Tibial nerve (tissue), 4 donors: ENCODE measurements at regions not wholly inside any gene's neighbourhood (a gene's known extent, or its start where the extent isn't known, plus 50 kb on each side); places are given as distances from the start of the nearest gene placed in this dataset.

Experiments used
- DNase-seq, 2 donors: peaks; one replicate each; pipeline ENCODE4 v3.0.0-alpha.2; 2019; ENCODE audit warnings: low spot score in 2 of 2
- H3K27ac ChIP-seq, 4 donors: fragments of 200-600 bp; sonication (generic) in 3 of 4; one replicate each; pipeline ENCODE4 v1.5.1; 2017 to 2019; ENCODE audit warnings: mild to moderate bottlenecking in 1 of 4
- H3K27me3 ChIP-seq, 2 donors: fragments of 200-600 bp; sonication (generic) in 1 of 2; one replicate each; pipeline versions ENCODE4 v1.5.1 to v1.6.0; 2017 to 2019
- H3K36me3 ChIP-seq, 3 donors: fragments of 200-600 bp; sonication (generic); one replicate each; pipeline ENCODE4 v1.5.1; 2018 to 2019
- H3K4me1 ChIP-seq, 4 donors: fragments of 200-600 bp; sonication (generic) in 3 of 4; one replicate each; pipeline ENCODE4 v1.5.1; 2017 to 2019
- H3K4me3 ChIP-seq, 4 donors: fragments of 200-600 bp; sonication (generic) in 3 of 4; one replicate each; pipeline ENCODE4 v1.5.1; 2017 to 2019; ENCODE audit warnings: mild to moderate bottlenecking in 1 of 4, moderate library complexity in 1 of 4
- H3K9me3 ChIP-seq, 4 donors: fragments of 200-600 bp; sonication (generic) in 3 of 4; one replicate each; pipeline ENCODE4 v1.5.1; 2017 to 2019
- EP300 ChIP-seq, 2 donors: sonication (generic); formaldehyde crosslinking; IDR thresholded peaks; one replicate each; pipeline ENCODE4 v1.6.1; 2017; ENCODE audit warnings: antibody characterized with exemption in 2 of 2, mild to moderate bottlenecking in 1 of 2
- POLR2A ChIP-seq, 2 donors: fragments of 450-650 bp; IDR thresholded peaks; one replicate each; pipeline ENCODE4 v1.6.1; 2017; ENCODE audit warnings: antibody characterized with exemption in 2 of 2, mild to moderate bottlenecking in 2 of 2, moderate library complexity in 2 of 2
- WGBS, 2 donors: methylation state at CpG; one replicate each; pipeline ENCODE4 v1.1.5; 2018; 5-methylcytosine and 5-hydroxymethylcytosine counted together
- TF ChIP-seq, protein P1 (sequence below), 5 experiments: fragments of 200-600 bp in 3 of 5; fragments of 450-650 bp in 2 of 5; sonication (generic) in 3 of 5; IDR thresholded peaks; one replicate each; pipeline ENCODE4 v1.5.1; 2016 to 2019; ENCODE audit warnings: antibody characterized with exemption in 5 of 5, mild to moderate bottlenecking in 3 of 5, moderate library complexity in 2 of 5

DNA sequence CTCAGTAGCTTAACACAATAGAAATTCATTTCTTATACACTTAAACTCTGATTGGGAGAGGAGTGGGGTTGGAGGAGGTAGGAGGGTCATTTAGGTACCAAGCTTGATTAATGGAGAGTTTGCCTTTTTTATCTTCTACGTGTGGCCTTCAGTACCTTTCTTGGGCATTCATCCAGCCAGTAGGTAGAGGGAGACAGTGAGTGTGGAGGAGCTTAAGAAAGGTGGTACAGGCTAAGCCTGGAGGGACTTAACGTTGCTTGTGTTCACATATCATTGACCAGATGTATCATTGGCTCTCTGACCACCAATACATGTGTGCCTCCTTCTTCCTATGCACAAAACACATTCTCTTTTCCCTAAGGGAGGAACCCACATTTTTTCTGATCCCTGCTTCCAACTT is 232.9 kb upstream of the CRY1 start:
- Histone ChIP-seq H3K9me3 (no peaks in the 10 kb centered on the region), H3K27me3 (peaks cover 0 to 18% of the 10 kb centered on the region in 2 donors), H3K4me3 (no peak overlapping the region), H3K27ac (no peak overlapping the region), H3K36me3 (no peaks in the 10 kb centered on the region), H3K4me1 (peaks cover 0 to 5% (median 0%) of the 10 kb centered on the region in 4 donors)
- DNase-seq: no peak
- WGBS, 2 donors: 50 to 58% methylated on average over 2 of the region's 2 CpGs
- TF ChIP-seq, protein P1, sequence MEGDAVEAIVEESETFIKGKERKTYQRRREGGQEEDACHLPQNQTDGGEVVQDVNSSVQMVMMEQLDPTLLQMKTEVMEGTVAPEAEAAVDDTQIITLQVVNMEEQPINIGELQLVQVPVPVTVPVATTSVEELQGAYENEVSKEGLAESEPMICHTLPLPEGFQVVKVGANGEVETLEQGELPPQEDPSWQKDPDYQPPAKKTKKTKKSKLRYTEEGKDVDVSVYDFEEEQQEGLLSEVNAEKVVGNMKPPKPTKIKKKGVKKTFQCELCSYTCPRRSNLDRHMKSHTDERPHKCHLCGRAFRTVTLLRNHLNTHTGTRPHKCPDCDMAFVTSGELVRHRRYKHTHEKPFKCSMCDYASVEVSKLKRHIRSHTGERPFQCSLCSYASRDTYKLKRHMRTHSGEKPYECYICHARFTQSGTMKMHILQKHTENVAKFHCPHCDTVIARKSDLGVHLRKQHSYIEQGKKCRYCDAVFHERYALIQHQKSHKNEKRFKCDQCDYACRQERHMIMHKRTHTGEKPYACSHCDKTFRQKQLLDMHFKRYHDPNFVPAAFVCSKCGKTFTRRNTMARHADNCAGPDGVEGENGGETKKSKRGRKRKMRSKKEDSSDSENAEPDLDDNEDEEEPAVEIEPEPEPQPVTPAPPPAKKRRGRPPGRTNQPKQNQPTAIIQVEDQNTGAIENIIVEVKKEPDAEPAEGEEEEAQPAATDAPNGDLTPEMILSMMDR (IDR thresholded peaks at IDR 0.05): no peak
- TF ChIP-seq EP300 (IDR thresholded peaks at IDR 0.05): no peak
- no peak for TF ChIP-seq POLR2A (IDR thresholded peaks at IDR 0.05)

DNA sequence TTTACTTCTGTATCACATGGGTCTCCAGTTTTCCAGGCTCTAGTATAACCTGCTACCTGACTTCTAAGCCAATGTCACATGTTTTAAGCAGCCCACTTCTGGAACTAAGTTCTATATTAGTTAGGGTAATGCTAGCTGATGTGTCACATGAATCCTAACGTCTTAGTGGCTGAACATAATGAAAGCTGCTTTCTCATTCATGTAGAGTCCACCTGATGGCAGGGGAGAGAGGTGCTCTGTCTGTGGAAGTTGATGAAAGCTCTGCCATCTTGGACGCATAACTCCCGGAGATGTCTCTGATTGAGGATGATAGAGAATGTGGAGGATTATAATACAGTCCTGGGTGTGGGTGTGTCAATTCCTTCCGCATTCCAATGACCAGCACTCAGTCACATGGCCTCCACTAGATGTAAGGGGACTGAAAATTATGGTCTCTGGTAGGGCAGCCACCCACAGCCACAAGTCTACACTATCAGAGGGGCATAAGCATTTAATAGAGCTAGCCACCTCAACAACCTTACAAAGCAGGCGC is 234.4 kb upstream of the CRY1 start:
- H3K36me3 ChIP-seq: no peaks in the 10 kb centered on the region
- 63 to 67% methylated on average over 5 of the region's 5 CpGs for WGBS, 2 donors
- no peaks in the 10 kb centered on the region for H3K9me3 ChIP-seq
- no peak for DNase-seq
- peaks cover 0 to 11% of the 10 kb centered on the region in 2 donors for H3K27me3 ChIP-seq
- H3K4me1 ChIP-seq: no peaks in the 10 kb centered on the region
- H3K4me3 ChIP-seq: no peak overlapping the region
- H3K27ac ChIP-seq: no peak overlapping the region
- no peak for TF ChIP-seq POLR2A (IDR thresholded peaks at IDR 0.05)
- no peak for TF ChIP-seq EP300 (IDR thresholded peaks at IDR 0.05)
- TF ChIP-seq, protein P1 (IDR thresholded peaks at IDR 0.05): no peak

DNA sequence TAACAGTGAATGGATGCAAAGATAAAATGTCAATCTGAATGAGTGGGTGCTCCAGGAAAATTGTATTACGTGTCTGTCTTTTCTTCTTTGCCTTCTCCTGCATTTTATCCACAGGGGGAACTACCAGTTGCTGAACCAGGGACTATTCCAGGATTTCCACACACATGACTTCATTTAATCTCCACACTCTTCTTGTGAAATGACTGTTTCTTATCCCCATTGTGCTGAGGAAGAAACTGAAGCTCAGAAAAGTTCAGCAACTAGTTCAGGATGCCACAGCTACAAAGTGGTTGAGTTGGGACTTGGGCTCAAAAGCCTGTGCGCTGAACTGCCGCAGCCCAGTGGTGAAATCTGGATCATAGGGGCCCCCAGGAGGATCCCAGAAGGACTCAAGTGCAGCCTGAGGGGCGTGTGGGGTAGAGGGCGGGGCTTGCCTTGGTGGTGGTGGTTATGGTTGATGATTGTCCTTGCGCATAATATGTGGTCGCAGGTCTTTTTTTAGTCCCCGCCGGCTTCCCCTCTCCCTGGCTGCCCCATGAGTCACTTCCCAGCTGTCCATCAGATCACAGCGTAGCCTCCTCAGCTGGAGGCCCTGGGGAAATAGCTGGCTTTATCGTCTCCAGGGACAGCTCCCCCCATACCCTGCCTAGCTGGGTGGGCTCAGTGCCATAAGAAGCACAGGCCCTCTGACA is 235.2 kb upstream of the CRY1 start:
- TF ChIP-seq, protein P1 (IDR thresholded peaks at IDR 0.05): no peak
- TF ChIP-seq EP300 (IDR thresholded peaks at IDR 0.05): no peak
- no peak for TF ChIP-seq POLR2A (IDR thresholded peaks at IDR 0.05)
- no peak overlapping the region for H3K4me3 ChIP-seq
- H3K27ac ChIP-seq: no peak overlapping the region
- no peaks in the 10 kb centered on the region for H3K9me3 ChIP-seq
- no peaks in the 10 kb centered on the region for H3K4me1 ChIP-seq
- no peaks in the 10 kb centered on the region for H3K36me3 ChIP-seq
- no peak for DNase-seq
- WGBS, 2 donors: 36 to 43% methylated on average over 11 of the region's 11 CpGs
- H3K27me3 ChIP-seq: peaks cover 0 to 2% of the 10 kb centered on the region in 2 donors

DNA sequence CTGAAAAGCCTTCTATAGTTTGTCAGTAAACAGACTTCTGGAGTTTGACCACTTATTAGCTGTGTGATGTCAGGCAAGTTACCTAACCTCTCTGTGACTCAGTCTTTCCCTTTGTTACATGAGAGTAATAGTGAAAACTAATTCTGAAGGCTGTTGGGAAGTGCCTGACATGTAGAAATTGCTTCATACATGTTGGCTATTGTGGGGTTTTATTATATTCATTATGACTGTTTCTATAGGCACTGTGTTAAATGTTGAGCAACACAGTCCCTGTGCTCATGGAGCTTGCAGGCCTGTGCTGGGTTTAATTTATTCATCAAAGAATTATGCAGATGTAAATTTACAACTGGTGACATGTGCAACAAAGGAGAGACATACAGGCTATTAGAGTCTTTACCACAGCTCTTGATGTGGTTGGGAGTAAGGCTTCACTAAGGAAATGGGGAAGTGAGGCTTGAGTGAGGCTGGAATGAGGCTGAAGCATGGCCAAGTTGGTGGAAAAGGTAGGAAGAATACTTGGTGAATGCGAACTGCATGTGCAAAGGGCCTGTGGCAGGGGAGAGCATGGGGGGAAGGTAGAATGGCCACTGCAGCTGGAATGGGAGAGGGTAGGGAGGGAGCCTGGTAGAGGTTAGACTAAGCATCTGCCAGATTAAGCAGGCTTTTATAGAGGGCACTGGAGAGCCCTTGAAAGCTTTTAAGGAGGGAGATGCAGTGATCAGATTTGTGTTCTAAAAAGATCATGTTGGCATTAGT is 236.4 kb upstream of the CRY1 start:
- H3K4me1 ChIP-seq: no peaks in the 10 kb centered on the region
- DNase-seq: no peak
- 88 to 95% methylated on average over 1 of the region's 1 CpG for WGBS, 2 donors
- H3K9me3 ChIP-seq: no peaks in the 10 kb centered on the region
- no peaks in the 10 kb centered on the region for H3K36me3 ChIP-seq
- H3K27me3 ChIP-seq: no peaks in the 10 kb centered on the region
- no peak overlapping the region for H3K27ac ChIP-seq
- TF ChIP-seq POLR2A (IDR thresholded peaks at IDR 0.05) (no peak), EP300 (IDR thresholded peaks at IDR 0.05) (no peak)
- TF ChIP-seq, protein P1 (IDR thresholded peaks at IDR 0.05): no peak
- H3K4me3 ChIP-seq: no peak overlapping the region

DNA sequence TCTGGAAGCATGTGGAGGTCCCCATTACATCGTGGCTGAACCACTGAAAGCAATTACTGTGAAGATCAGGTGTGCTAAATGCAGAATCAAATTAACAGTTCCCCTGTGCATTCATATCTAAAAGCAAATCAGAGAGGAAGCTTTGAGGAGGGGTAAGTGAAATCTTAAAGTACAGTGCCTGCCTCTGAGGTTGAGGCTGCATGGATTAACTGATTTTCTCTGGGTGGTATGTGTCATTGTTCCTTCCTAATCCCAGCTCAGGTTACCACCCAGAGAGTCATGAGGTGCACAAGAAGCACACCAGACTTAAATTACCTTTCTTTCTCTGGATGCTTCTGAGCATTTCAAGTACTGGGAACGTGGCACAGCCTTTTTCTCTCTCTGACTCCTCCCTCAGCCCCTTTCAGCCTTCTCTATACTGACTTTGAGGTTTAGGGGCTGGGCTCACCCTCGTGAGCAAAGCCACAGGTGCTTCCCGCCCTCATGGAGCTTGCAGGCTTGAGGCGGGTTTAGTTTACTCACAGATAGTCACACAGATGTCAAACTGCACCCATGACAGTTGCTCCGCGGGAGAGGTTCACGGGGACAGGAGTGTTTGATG is 237.6 kb upstream of the CRY1 start:
- Histone ChIP-seq H3K27me3 (no peaks in the 10 kb centered on the region), H3K36me3 (no peaks in the 10 kb centered on the region), H3K4me1 (no peaks in the 10 kb centered on the region), H3K27ac (no peak overlapping the region), H3K9me3 (no peaks in the 10 kb centered on the region), H3K4me3 (no peak overlapping the region)
- WGBS, 2 donors: 58 to 65% methylated on average over 8 of the region's 8 CpGs
- TF ChIP-seq EP300 (IDR thresholded peaks at IDR 0.05): no peak
- TF ChIP-seq, protein P1 (IDR thresholded peaks at IDR 0.05): no peak
- no peak for DNase-seq
